ENCODE measurements at regions not wholly inside any gene's neighbourhood (a gene's known extent, or its start where the extent isn't known, plus 50 kb on each side); places are given as distances from the start of the nearest gene placed in this dataset.

GRCh38 chr11:95307286-95307685 is 76.3 kb upstream of the SESN3 start:
- H4K20me1 ChIP-seq (replicated peaks; ENCODE audit: control insufficient read depth, extremely low read depth, insufficient read depth, low read length), result no peaks in the 10 kb centered on the region
- DNase-seq (ENCODE audit: low read depth, low spot score) (no peak), FAIRE-seq (no peak)
- H3K27ac ChIP-seq (ENCODE audit: insufficient read depth, low read depth, low read length), result no peak overlapping the region
- no peak overlapping the region for H3K4me3 ChIP-seq (replicated peaks in 1 of 3; ENCODE audit: insufficient read depth in 1 of 3, low read depth in 1 of 3, low read length in 3 of 3)
- no peak overlapping the region for H3K9ac ChIP-seq (replicated peaks; ENCODE audit: extremely low read depth, insufficient read depth, low read length)
- H3K4me1 ChIP-seq (ENCODE audit: control insufficient read depth, extremely low read depth, insufficient read depth, low read length), result no peaks in the 10 kb centered on the region
- H3K27me3 ChIP-seq (ENCODE audit: control insufficient read depth in 2 of 2, insufficient read depth in 2 of 2, low read length in 2 of 2), result no peaks in the 10 kb centered on the region
- no peaks in the 10 kb centered on the region for H3K9me1 ChIP-seq (replicated peaks; ENCODE audit: control insufficient read depth, extremely low read depth, insufficient read depth, low read length)
- H3K36me3 ChIP-seq (ENCODE audit: control insufficient read depth in 2 of 2, extremely low read depth in 1 of 2, insufficient read depth in 2 of 2, low read length in 2 of 2), result no peaks in the 10 kb centered on the region
- ChIA-PET POLR2A (no interaction called here), CTCF (interaction anchor here (0.9 kb wide), 1 partner anchor 398 kb away, joined by 3 read pairs; no protein-coding TSS in a partner anchor)
- no peaks in the 10 kb centered on the region for H3K9me3 ChIP-seq (replicated peaks; ENCODE audit: control insufficient read depth, insufficient read depth, low read length)
- TF ChIP-seq POLR2AphosphoS5 (IDR thresholded peaks at IDR 0.05; ENCODE audit: insufficient read depth, low read depth, low read length), result no peak
- TF ChIP-seq JUN (IDR thresholded peaks at IDR 0.05; ENCODE audit: borderline replicate concordance, insufficient read depth, insufficient read length, low read depth), result no peak
- TF ChIP-seq, protein P1, sequence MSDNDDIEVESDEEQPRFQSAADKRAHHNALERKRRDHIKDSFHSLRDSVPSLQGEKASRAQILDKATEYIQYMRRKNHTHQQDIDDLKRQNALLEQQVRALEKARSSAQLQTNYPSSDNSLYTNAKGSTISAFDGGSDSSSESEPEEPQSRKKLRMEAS (IDR thresholded peaks at IDR 0.05; ENCODE audit: insufficient read depth, insufficient read length), result no peak
- no peak for TF ChIP-seq GATA2 (IDR thresholded peaks at IDR 0.05; ENCODE audit: insufficient read depth, insufficient read length, low read depth, low read length)
- TF ChIP-seq POLR2A (IDR thresholded peaks at IDR 0.05; ENCODE audit: low read depth, low read length), result no peak
- TF ChIP-seq MYC (IDR thresholded peaks at IDR 0.05; ENCODE audit: low read depth, low read length), result no peak
- no peak for TF ChIP-seq EZH2 (IDR thresholded peaks at IDR 0.05; ENCODE audit: borderline replicate concordance, low read depth, low read length, severe bottlenecking)
- TF ChIP-seq, protein P2, sequence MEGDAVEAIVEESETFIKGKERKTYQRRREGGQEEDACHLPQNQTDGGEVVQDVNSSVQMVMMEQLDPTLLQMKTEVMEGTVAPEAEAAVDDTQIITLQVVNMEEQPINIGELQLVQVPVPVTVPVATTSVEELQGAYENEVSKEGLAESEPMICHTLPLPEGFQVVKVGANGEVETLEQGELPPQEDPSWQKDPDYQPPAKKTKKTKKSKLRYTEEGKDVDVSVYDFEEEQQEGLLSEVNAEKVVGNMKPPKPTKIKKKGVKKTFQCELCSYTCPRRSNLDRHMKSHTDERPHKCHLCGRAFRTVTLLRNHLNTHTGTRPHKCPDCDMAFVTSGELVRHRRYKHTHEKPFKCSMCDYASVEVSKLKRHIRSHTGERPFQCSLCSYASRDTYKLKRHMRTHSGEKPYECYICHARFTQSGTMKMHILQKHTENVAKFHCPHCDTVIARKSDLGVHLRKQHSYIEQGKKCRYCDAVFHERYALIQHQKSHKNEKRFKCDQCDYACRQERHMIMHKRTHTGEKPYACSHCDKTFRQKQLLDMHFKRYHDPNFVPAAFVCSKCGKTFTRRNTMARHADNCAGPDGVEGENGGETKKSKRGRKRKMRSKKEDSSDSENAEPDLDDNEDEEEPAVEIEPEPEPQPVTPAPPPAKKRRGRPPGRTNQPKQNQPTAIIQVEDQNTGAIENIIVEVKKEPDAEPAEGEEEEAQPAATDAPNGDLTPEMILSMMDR (IDR thresholded peaks at IDR 0.05; ENCODE audit: extremely low read depth in 1 of 2, insufficient read depth in 1 of 2, low read depth in 1 of 2, low read length in 2 of 2), result no peak
- TF ChIP-seq FOS (IDR thresholded peaks at IDR 0.05; ENCODE audit: borderline replicate concordance, insufficient read depth, low read length), result no peak
- no peak overlapping the region for H2AFZ ChIP-seq (ENCODE audit: low read depth, low read length)
- no TSS peak for BruUV-seq (replicated peaks)
- H3K4me2 ChIP-seq (ENCODE audit: insufficient read depth, low read length), result no peak overlapping the region
- dilution Hi-C loops (cut with MboI; ENCODE audit: extremely low pct_ligation_motif_present, low sequenced_read_pairs) (no loop called here), intact Hi-C loops (cut with micrococcal nuclease) (no loop called here)
- no peaks in the 10 kb centered on the region for H3K79me2 ChIP-seq (ENCODE audit: control insufficient read depth, insufficient read depth, low read length)

Measured in endothelial cell of umbilical vein (primary cell).